HG02885 (cell line): ENCODE measurements at regions not wholly inside any gene's neighbourhood (a gene's known extent, or its start where the extent isn't known, plus 50 kb on each side); places are given as distances from the start of the nearest gene placed in this dataset.
A peak's percentile ranks its signal among the peaks of the same experiment; 100 is the strongest.

Experiments
- ATAC-seq: cut with Tn5 transposase; IDR thresholded peaks from one replicate; pipeline ENCODE4 v1.9.1; 2021; ENCODE audit warnings: mild to moderate bottlenecking; ENCODE audit not compliant: unreplicated experiment, poor library complexity

GRCh38 chr2:196427986-196428634 lies 211.4 kb upstream of the CCDC150 start:
- ATAC-seq, result no peak

DNA sequence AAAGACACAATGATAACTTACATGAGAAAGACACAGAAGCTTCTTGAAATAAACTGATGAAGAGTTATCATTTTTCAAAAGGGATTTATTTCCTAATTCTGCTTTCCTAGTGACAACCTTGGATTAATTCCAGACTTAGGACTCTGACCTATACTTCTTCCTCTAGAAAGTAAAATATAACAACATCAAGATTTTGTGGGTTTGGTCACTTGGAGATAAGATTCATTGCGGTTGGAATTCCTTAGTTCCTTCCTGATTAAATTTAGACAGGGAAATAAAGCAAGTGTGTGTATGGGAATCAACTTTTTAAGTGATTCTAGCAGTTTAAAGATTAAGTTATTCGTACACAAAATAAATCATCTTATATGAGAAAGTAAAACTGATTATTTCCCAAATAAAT lies 208.4 kb upstream of the CCDC150 start:
- ATAC-seq, result no peak

- no peak for ATAC-seq
Measured at GRCh38 chr2:196431957-196432356, 207.6 kb upstream of the CCDC150 start.

GRCh38 chr2:196433116-196433515 lies 206.4 kb upstream of the CCDC150 start:
- ATAC-seq, result no peak

- no peak for ATAC-seq
Measured at GRCh38 chr2:196434217-196434616, 205.3 kb upstream of the CCDC150 start.

- ATAC-seq, result no peak
Measured at GRCh38 chr2:196435189-196435588, 204.3 kb upstream of the CCDC150 start.

GRCh38 chr2:196437626-196438025 lies 201.9 kb upstream of the CCDC150 start:
- ATAC-seq, result no peak

DNA sequence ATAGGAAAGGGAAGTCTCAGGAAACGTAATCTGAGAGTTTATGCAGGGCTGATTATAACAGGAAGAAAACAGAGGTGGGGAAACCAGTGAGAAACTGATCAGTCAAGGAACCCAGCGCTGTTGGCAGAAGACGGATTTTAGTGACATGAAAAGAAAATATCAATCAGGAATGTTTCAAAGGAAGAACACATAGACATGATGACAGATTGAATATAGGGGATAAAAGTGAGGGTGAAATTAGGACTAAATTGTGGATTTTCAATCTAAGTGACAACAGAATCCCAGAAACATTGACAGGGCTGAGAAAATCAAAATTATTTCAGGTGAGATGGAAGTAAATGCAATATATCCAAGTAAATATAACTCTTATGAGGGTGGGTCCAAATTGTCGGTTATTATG lies 199.8 kb upstream of the CCDC150 start:
- no peak for ATAC-seq

DNA sequence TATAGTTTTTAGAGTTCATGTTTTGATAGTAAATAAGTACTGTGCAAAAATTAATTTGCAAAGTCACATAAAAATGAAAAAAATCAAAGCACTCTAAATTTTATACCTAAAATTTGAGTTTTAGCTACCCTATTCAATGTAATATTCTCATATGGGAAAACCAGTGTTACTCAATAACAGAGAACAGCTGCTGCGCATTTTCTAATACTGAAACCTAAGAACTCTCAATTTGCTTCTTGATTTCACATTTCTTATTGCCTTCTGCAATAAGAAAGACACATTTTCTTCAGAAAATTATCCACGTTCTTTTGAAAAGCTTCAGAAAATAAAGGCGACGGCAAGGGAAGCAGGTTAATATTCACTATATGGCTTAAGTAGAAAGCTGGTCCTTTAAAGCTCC lies 199.1 kb upstream of the CCDC150 start:
- ATAC-seq, result peak; percentile 55

- peak; percentile 43 for ATAC-seq
Measured at GRCh38 chr2:196441527-196441926, 198.0 kb upstream of the CCDC150 start.

DNA sequence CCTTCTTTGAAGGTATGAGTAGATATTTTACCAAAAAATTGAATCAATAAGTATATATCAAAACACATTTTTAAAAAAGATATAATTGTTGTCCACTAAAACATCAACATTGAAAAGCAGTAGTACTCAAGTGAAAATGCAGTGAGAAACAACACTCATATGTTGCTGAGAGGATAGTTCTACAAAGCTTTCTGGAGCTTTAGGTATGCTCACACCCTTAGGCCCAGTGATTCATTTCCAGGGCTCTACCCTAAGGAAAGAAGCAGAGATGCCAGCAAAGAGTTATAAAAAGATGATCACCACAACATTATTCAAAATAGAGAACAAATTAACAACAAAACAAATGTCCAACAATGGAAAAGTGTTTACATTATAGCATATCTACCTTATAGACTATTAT lies 197.3 kb upstream of the CCDC150 start:
- ATAC-seq, result no peak

DNA sequence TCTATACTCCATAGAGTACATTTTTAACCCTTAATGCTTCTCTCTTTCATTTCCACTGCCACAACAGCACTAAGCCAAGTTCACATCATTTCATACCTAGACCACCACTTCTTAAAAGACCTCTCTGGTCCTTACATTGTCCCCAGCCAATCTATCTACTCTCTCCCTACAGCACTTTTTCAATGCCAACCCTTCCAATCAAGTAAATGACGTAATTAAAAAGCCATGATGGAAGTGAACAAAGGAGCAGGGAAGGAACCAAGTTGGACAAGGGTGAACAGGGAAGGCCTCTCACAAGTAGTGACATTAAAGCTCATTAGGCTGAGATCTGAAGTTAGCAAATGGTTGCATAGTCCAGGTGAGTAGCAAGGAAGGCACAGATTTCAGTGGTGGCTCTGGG lies 195.1 kb upstream of the CCDC150 start:
- ATAC-seq, result no peak

DNA sequence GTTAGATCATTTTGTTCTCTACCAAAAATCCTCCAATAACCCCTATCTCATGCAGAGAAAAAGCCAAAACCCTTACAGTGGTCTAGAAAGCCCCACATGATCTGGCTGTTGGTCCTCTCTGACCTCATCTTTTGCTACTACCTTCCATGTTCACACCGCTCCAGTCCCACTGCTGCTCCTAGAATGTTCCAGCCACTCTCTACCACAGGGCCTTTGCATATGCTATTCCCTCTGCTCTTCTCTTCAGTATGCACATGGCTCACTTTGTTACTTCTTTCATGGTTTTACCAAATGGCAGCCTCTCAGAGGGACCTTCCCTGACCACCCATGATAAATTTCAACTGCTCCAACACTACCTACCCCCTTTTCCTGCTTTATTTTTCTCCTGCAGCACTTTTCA lies 193.5 kb upstream of the CCDC150 start:
- ATAC-seq, result no peak

GRCh38 chr2:196448407-196449079 lies 191.0 kb upstream of the CCDC150 start:
- peak; percentile 19 for ATAC-seq

DNA sequence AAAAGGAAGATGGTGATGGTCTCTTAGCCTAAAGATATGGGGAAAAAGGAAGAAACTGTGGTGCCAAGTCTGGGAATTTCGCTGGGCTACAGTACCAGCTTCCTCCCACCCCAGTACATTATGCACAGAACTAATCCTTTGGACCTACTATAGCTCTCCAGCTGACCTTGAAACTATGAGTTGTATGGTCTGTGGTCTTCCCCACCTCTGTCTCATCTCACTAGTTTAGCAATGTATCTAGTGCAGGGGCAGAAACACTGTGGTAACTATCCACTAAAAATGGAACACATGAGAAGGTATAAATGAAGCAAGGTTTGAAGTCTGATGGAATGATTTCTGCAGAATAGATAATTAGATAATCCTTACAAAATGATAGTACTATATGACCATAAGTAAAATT lies 190.4 kb upstream of the CCDC150 start:
- ATAC-seq, result peak; percentile 76

- no peak for ATAC-seq
Measured at GRCh38 chr2:196452758-196453157, 186.8 kb upstream of the CCDC150 start.

DNA sequence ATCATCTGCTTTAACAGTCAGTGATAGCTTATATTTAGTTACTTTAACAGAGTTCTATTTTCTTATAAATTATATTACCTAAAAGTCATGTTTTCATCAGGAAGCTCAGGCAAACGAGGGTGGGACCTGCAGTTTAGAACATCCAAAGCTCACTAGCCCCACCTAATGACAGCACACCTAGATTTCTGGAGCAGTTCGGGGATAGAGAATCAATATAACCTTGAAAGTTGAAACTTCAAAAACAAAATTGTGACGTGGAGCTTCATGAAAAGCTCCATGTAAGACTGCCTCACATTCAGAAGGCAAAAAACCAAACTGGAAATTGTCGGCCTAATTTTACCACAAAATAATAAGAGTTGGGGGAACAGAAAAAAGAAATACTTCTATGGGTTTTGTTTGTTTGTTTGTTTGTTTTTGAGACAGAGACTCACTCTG lies 185.9 kb upstream of the CCDC150 start:
- ATAC-seq, result peak; percentile 63

GRCh38 chr2:196454492-196454891 lies 185.0 kb upstream of the CCDC150 start:
- ATAC-seq, result no peak

DNA sequence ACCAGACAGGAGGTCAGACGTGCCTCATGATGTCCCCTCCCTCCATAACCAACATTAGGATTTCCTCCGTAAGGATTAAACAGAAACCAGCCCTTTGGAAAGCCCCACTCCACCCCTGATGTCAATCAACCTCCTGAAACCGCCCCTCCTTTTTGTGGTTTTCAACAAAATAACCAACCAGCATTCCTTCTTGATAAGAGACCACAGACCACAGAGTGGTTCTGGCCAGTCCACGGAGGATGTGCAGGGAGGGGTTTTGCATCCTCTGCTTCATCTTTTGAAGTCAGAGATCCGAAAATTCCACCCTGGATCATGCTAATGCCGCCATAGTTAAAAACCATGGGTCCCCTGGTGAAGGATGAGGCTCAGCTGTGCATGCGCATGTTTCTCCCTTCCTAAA lies 180.0 kb upstream of the CCDC150 start:
- ATAC-seq, result peak; percentile 57

DNA sequence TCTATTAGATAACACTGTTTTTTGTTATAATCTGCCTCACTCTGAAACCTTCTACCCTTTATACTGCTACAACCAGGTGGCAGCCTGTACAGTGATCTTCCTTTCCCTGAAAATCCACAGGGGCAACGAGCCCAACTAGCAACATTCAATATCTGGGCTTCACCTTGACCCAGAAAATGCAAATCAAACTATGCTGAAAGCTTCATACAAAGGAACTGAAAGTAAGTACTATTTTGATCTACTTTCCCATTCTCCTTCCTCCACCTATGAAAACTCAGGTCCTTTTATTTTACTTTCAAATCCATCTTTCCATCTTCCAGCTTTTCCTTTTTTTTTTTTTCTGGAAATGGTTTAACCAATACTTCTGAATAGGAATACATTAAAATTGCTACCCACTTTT lies 175.8 kb upstream of the CCDC150 start:
- no peak for ATAC-seq

- ATAC-seq, result no peak
Measured at GRCh38 chr2:196464311-196464710, 175.2 kb upstream of the CCDC150 start.

- ATAC-seq, result no peak
Measured at GRCh38 chr2:196466581-196466980, 172.9 kb upstream of the CCDC150 start.
